LoVo (cell line): ENCODE measurements at regions not wholly inside any gene's neighbourhood (a gene's known extent, or its start where the extent isn't known, plus 50 kb on each side); places are given as distances from the start of the nearest gene placed in this dataset.

Experiments
- DNase-seq: peaks from one replicate; pipeline ENCODE4 v3.0.0-alpha.2; 2016; ENCODE audit warnings: low spot score

DNA sequence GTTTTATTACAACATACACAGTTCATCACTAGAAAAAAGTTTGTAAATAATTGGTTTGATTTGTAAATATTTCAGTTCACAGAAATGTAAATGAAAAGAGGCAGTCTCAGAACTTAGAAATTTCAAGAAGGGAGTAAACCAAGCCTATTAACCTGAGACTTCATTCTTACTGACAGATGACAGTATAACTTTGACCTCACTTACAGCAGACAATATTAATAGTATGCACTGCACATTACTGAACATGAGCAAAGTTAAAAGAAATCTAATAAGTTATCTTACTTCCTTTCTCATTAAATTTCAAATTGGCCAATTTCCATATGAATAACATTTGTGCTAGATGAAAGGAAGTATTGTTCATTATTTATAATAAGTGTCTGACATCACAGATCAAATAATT lies 235.8 kb downstream of the SLC6A15 start:
- DNase-seq: no peak

DNA sequence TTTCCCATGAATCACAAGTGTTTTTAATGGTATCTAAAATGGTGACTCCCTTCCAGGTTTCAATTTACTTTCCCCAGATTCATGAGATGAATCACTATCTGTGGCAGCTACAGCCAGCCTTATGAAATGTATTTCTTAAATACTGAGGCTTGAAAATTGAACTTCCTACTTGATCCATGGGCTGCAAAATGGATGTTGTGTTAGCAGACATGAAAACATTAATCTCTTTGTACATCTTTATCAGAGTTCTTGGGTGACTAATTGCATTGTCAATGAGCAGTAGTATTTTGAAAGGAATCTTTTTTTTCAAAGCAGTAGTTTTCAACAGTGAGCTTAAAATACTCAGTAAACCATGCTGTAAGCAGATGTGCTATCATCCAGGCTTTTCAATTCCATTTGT lies 250.8 kb downstream of the SLC6A15 start:
- DNase-seq: no peak

GRCh38 chr12:84660139-84660538 lies 252.5 kb downstream of the SLC6A15 start:
- DNase-seq: no peak

DNA sequence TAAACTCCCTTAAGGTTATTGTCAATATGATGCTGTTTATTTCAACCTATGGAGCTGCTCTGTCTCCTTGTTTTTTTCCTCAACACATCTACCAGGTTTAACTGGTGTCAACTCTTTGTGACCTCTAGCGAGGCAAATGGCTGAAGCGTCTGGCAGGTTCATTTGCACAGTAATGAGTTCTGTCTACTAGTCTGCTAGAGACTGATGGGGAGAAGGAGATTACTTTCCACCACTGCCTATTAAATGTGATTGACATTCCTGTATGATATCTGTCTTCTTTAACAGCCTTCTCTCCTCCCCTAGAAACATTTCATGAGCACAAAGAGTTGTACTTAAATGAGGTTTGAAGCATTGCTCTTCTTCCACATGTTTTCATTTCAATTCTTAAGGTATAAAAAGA lies 253.7 kb downstream of the SLC6A15 start:
- DNase-seq: no peak

- no peak for DNase-seq
Measured at GRCh38 chr12:84656705-84657104, 255.9 kb downstream of the SLC6A15 start.

- no peak for DNase-seq
Measured at GRCh38 chr12:84653482-84653881, 259.1 kb downstream of the SLC6A15 start.

DNA sequence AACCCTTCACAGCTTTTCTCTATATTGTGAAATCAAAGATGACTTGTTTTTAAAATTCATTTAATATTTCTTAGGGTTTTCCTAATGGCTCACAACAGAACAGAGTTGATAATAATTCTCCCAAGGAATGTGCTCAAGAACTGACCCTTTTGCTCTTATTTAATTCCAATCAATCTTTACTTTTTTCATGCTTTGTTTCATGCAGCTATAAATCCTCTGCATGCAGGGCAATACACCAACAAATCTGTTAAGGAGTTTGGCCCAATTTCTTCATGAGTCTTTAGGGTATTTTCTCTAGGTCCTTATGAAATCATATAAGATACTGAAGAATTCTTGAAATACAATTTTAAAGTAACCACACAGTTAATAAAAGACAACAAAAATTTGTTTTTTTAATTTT lies 264.2 kb downstream of the SLC6A15 start:
- no peak for DNase-seq

- DNase-seq: no peak
Measured at GRCh38 chr12:84644908-84645307, 267.7 kb downstream of the SLC6A15 start.

GRCh38 chr12:84643993-84644392 lies 268.6 kb downstream of the SLC6A15 start:
- DNase-seq: no peak

DNA sequence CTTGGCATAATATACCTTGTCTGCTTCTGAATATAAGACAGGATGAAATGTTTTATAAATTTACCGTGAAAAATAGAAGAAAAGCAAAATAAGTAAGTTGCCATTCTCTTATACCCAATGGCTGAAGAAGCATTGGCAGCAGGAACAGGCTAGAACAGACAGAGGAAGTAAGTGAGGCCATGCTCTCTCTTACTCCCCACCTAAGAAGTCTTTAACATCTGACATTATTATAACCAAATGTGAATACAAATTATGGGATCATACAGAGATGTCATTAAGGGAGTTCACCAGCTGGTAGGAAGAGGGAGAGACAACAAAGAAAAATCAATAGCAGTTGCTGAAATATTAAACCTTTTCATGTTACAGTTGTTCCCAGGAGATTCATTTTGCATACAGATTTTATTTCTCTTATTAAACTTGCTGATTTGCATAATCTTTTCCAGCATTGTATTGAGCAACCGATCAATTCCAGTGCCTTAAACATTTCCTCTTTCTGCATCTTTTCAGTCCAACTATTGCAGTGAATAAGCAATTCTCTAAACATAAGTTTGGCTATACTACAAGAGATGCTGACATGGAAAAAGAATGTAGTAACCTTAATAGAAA lies 270.6 kb downstream of the SLC6A15 start:
- no peak for DNase-seq

- DNase-seq: no peak
Measured at GRCh38 chr12:84638811-84639368, 273.7 kb downstream of the SLC6A15 start.

- no peak for DNase-seq
Measured at GRCh38 chr12:84637926-84638325, 274.7 kb downstream of the SLC6A15 start.

DNA sequence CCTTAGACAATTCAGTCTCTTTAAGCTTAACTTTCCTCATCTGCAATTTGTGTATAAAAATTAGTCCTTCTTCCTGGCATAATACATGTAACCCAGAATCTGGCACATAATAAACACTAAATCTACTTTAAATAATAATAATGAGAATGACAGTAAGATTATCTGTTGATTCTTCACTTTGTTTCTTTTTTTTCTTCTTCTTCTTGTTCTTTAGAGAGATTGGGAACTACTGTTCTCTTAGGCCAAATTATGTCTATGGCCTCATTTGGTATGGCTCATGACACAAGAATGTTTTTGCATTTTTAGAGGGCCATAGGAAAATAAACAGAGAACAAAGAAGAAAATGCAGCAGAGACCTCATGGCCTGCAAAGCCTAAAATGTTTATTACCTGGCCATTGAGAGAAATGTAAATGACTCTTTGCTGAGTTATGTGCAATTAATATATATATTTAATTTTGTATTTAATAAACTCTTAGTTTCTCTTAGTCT lies 275.8 kb downstream of the SLC6A15 start:
- no peak for DNase-seq

DNA sequence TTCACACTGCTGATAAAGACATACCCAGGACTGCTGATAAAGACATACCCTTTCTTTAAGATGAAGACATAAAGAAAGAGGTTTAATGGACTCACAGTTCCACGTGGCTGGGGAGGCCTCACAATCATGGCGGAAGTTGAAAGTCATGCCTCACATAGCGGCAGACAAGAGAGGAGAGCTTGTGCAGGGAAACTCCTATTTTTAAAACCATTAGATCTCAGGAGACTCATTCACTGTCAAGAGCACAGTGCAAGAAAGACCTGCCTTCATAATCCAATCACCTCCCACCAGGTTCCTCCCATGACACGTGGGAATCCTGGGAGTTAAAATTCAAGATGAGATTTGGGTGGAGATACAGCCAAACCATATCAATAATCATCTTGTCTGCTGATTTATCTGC lies 278.1 kb downstream of the SLC6A15 start:
- no peak for DNase-seq

GRCh38 chr12:84632556-84632955 lies 280.0 kb downstream of the SLC6A15 start:
- no peak for DNase-seq

DNA sequence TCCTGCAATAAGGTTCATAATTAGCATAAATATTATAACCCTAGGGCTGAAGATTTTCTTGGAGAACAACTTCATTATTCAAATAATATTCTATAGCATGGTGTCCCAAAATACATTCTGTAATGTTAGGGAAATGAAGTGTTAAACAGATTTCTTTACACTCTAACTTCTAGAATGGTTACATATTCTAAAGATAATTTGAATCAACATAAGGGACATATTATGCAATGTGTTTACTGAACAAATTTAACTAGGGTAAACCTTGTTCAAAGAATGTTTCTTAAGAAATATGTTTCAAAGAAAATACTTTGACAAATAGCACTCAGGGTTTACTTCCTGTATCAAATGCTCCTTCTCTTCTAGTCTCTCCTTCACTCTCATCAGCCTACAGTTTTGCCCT lies 281.6 kb downstream of the SLC6A15 start:
- DNase-seq: no peak

DNA sequence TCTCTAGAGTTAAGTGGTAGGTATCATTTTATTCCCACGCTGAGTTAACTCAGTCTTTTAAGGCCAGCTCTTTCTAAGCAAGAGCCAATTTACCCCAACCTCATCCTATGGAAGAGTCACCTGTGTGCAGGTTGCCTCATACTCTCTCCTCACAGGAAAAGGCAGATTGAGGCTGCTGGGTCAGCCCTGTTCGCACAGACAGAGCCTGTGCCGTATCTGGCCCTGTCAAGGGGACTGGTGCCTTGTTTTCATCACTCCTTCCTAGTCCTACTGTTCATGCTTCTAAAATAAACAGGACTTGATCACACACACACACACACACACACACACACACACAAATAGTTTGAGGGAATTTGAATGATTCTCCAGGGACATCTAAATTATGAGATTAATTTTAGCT lies 285.0 kb downstream of the SLC6A15 start:
- no peak for DNase-seq

GRCh38 chr12:84624601-84625000 lies 288.0 kb downstream of the SLC6A15 start:
- DNase-seq: no peak

- no peak for DNase-seq
Measured at GRCh38 chr12:84619053-84619571, 293.5 kb downstream of the SLC6A15 start.

- no peak for DNase-seq
Measured at GRCh38 chr12:84607170-84607819, 305.3 kb downstream of the SLC6A15 start.

- no peak for DNase-seq
Measured at GRCh38 chr12:84605983-84606382, 306.6 kb downstream of the SLC6A15 start.

- DNase-seq: no peak
Measured at GRCh38 chr12:84604551-84604950, 308.0 kb downstream of the SLC6A15 start.

DNA sequence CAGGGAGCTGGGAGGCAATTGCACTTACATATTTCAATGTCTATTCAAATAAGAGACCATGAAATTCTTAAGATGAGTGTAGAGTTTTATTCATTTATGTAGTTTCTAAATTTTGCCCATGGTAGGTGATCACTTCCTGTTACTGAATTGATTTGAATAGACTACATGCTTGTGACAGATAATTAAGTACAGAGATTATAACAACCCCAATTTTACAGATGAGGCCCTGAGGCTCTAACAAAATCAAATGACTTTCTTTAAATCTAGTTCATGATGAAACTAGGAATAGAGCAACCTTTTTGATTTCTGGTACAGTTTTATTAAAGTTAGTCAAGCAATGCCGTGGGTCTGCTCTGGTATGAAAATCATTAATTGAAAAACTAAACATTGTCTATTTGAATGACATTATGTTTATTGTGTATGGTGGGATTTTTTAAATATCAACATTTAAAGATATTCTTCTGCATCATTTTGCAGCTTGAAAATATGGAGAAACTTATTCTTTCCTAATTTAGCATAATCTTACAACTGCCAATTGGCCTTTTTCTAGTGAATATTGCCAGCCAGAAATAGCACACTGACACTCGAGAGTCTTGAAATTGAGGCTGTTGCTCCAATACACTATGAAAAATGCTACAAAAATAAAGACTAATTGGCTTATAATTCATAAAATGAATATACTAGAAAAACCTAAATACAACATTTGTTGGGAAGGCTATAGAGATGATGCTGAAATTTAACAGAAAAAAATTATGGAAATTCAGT lies 308.9 kb downstream of the SLC6A15 start:
- DNase-seq: no peak
